ENCODE measurements at regions not wholly inside any gene's neighbourhood (a gene's known extent, or its start where the extent isn't known, plus 50 kb on each side); places are given as distances from the start of the nearest gene placed in this dataset.

GRCh38 chr9:81411961-81412360, 277.4 kb downstream of the TLE1 start:
- H3K4me1 ChIP-seq (ENCODE audit: control insufficient read depth in 2 of 2, insufficient read depth in 1 of 2, low read depth in 1 of 2, low read length in 2 of 2) = no peaks in the 10 kb centered on the region
- no peak overlapping the region for H4K8ac ChIP-seq (ENCODE audit: low read depth, low read length)
- no CpG with 5 or more reads among the region's 1 CpG for WGBS, 2 donors (ENCODE audit: extremely low coverage in 2 of 2, insufficient read length in 2 of 2, insufficient replicate concordance in 1 of 2)
- no peaks in the 10 kb centered on the region for H3K27me3 ChIP-seq (ENCODE audit: control insufficient read depth in 3 of 3, insufficient read depth in 3 of 3, low read depth in 1 of 3, low read length in 3 of 3)
- no peak overlapping the region for H3K23ac ChIP-seq (ENCODE audit: low read depth, low read length, poor library complexity)
- no peak for DNase-seq (ENCODE audit: low spot score)
- no peaks in the 10 kb centered on the region for H3K36me3 ChIP-seq (replicated peaks in 1 of 2; ENCODE audit: control insufficient read depth in 2 of 2, insufficient read depth in 2 of 2, low read length in 2 of 2)
- H3K79me1 ChIP-seq (ENCODE audit: low read depth, low read length) = no peaks in the 10 kb centered on the region
- no peak overlapping the region for H3K4me3 ChIP-seq (ENCODE audit: low read length in 2 of 2)
- H3K14ac ChIP-seq (ENCODE audit: low read length) = no peak overlapping the region
- no peak overlapping the region for H3K9ac ChIP-seq (ENCODE audit: low read depth, low read length, poor library complexity)
- H2AFZ ChIP-seq (ENCODE audit: low read length) = no peak overlapping the region
- no peaks in the 10 kb centered on the region for H3K9me3 ChIP-seq (replicated peaks in 1 of 2; ENCODE audit: control insufficient read depth in 2 of 2, insufficient read depth in 1 of 2, low read depth in 1 of 2, low read length in 2 of 2)
- H3K4ac ChIP-seq (ENCODE audit: low read length) = no peak overlapping the region
- H3K18ac ChIP-seq (ENCODE audit: low read length) = no peak overlapping the region
- H2BK15ac ChIP-seq (ENCODE audit: low read length) = no peak overlapping the region
- H2BK12ac ChIP-seq (ENCODE audit: low read length) = no peak overlapping the region
- H2BK5ac ChIP-seq (ENCODE audit: low read length) = no peak overlapping the region
- no peak overlapping the region for H3K27ac ChIP-seq (replicated peaks; ENCODE audit: low read length)
- H2BK120ac ChIP-seq (ENCODE audit: low read depth, low read length) = no peak overlapping the region
- H4K91ac ChIP-seq (ENCODE audit: low read depth, low read length, poor library complexity) = no peak overlapping the region
- H3K4me2 ChIP-seq (ENCODE audit: insufficient read depth, low read length, poor library complexity, severe bottlenecking) = no peak overlapping the region
- no peak overlapping the region for H2AK5ac ChIP-seq (ENCODE audit: low read depth, low read length)

DNA sequence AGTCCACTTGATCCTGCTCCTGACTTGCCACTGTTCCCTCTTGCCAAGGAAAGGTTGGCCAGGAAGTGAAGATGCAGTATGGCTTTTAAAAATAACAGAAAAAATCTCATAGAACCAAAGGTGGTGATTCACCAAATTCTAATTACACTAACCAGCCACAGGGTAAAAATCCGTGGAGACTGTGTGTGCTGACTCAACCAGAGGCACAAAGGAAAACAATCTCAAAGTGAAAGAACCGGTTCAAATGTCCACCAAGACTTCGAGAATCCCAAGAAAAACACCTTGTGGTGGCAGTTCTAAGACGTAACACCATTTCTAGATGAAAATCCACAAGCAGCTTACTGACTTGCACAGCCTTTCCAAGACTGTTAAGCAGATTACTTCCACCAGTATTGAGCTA, 279.1 kb downstream of the TLE1 start:
- no peaks in the 10 kb centered on the region for H3K36me3 ChIP-seq (replicated peaks in 1 of 2; ENCODE audit: control insufficient read depth in 2 of 2, insufficient read depth in 2 of 2, low read length in 2 of 2)
- H2BK15ac ChIP-seq (ENCODE audit: low read length) = no peak overlapping the region
- no peak overlapping the region for H4K91ac ChIP-seq (ENCODE audit: low read depth, low read length, poor library complexity)
- H3K14ac ChIP-seq (ENCODE audit: low read length) = no peak overlapping the region
- no peak overlapping the region for H2AK5ac ChIP-seq (ENCODE audit: low read depth, low read length)
- no peak overlapping the region for H2BK12ac ChIP-seq (ENCODE audit: low read length)
- no peak overlapping the region for H3K27ac ChIP-seq (replicated peaks; ENCODE audit: low read length)
- H3K27me3 ChIP-seq (ENCODE audit: control insufficient read depth in 3 of 3, insufficient read depth in 3 of 3, low read depth in 1 of 3, low read length in 3 of 3) = no peaks in the 10 kb centered on the region
- no peak overlapping the region for H3K9ac ChIP-seq (ENCODE audit: low read depth, low read length, poor library complexity)
- H2BK120ac ChIP-seq (ENCODE audit: low read depth, low read length) = no peak overlapping the region
- H3K4me3 ChIP-seq (ENCODE audit: low read length in 2 of 2) = no peak overlapping the region
- H3K4me1 ChIP-seq (ENCODE audit: control insufficient read depth in 2 of 2, insufficient read depth in 1 of 2, low read depth in 1 of 2, low read length in 2 of 2) = no peaks in the 10 kb centered on the region
- no peak overlapping the region for H3K4me2 ChIP-seq (ENCODE audit: insufficient read depth, low read length, poor library complexity, severe bottlenecking)
- H4K8ac ChIP-seq (ENCODE audit: low read depth, low read length) = no peak overlapping the region
- DNase-seq (ENCODE audit: low spot score) = no peak
- no peaks in the 10 kb centered on the region for H3K79me1 ChIP-seq (ENCODE audit: low read depth, low read length)
- H3K18ac ChIP-seq (ENCODE audit: low read length) = no peak overlapping the region
- H3K4ac ChIP-seq (ENCODE audit: low read length) = no peak overlapping the region
- no peaks in the 10 kb centered on the region for H3K9me3 ChIP-seq (replicated peaks in 1 of 2; ENCODE audit: control insufficient read depth in 2 of 2, insufficient read depth in 1 of 2, low read depth in 1 of 2, low read length in 2 of 2)
- H2AFZ ChIP-seq (ENCODE audit: low read length) = no peak overlapping the region
- WGBS, 2 donors (ENCODE audit: extremely low coverage in 2 of 2, insufficient read length in 2 of 2, insufficient replicate concordance in 1 of 2) = no CpG with 5 or more reads among the region's 4 CpGs
- H3K23ac ChIP-seq (ENCODE audit: low read depth, low read length, poor library complexity) = no peak overlapping the region
- no peak overlapping the region for H2BK5ac ChIP-seq (ENCODE audit: low read length)

GRCh38 chr9:81408951-81409350, 280.4 kb downstream of the TLE1 start:
- no peak overlapping the region for H3K4me3 ChIP-seq (ENCODE audit: low read length in 2 of 2)
- no peak overlapping the region for H2AK5ac ChIP-seq (ENCODE audit: low read depth, low read length)
- no peak overlapping the region for H2BK120ac ChIP-seq (ENCODE audit: low read depth, low read length)
- no peak overlapping the region for H4K91ac ChIP-seq (ENCODE audit: low read depth, low read length, poor library complexity)
- H3K36me3 ChIP-seq (replicated peaks in 1 of 2; ENCODE audit: control insufficient read depth in 2 of 2, insufficient read depth in 2 of 2, low read length in 2 of 2) = no peaks in the 10 kb centered on the region
- H2BK12ac ChIP-seq (ENCODE audit: low read length) = no peak overlapping the region
- no peak overlapping the region for H3K18ac ChIP-seq (ENCODE audit: low read length)
- H3K9me3 ChIP-seq (replicated peaks in 1 of 2; ENCODE audit: control insufficient read depth in 2 of 2, insufficient read depth in 1 of 2, low read depth in 1 of 2, low read length in 2 of 2) = no peaks in the 10 kb centered on the region
- H2BK15ac ChIP-seq (ENCODE audit: low read length) = no peak overlapping the region
- H2AFZ ChIP-seq (ENCODE audit: low read length) = peak overlapping the region; percentile 65
- H3K27ac ChIP-seq (replicated peaks; ENCODE audit: low read length) = no peak overlapping the region
- no peak overlapping the region for H3K4me2 ChIP-seq (ENCODE audit: insufficient read depth, low read length, poor library complexity, severe bottlenecking)
- H3K14ac ChIP-seq (ENCODE audit: low read length) = no peak overlapping the region
- no peaks in the 10 kb centered on the region for H3K79me1 ChIP-seq (ENCODE audit: low read depth, low read length)
- DNase-seq (ENCODE audit: low spot score) = no peak
- no peak overlapping the region for H4K8ac ChIP-seq (ENCODE audit: low read depth, low read length)
- H3K27me3 ChIP-seq (ENCODE audit: control insufficient read depth in 3 of 3, insufficient read depth in 3 of 3, low read depth in 1 of 3, low read length in 3 of 3) = no peaks in the 10 kb centered on the region
- H3K23ac ChIP-seq (ENCODE audit: low read depth, low read length, poor library complexity) = no peak overlapping the region
- no peaks in the 10 kb centered on the region for H3K4me1 ChIP-seq (ENCODE audit: control insufficient read depth in 2 of 2, insufficient read depth in 1 of 2, low read depth in 1 of 2, low read length in 2 of 2)
- H3K4ac ChIP-seq (ENCODE audit: low read length) = no peak overlapping the region
- H3K9ac ChIP-seq (ENCODE audit: low read depth, low read length, poor library complexity) = no peak overlapping the region
- H2BK5ac ChIP-seq (ENCODE audit: low read length) = no peak overlapping the region

GRCh38 chr9:81404931-81405598, 284.3 kb downstream of the TLE1 start:
- H2BK5ac ChIP-seq (ENCODE audit: low read length) = no peak overlapping the region
- H3K4ac ChIP-seq (ENCODE audit: low read length) = no peak overlapping the region
- H3K79me1 ChIP-seq (ENCODE audit: low read depth, low read length) = no peaks in the 10 kb centered on the region
- no peak for DNase-seq (ENCODE audit: low spot score)
- no peak overlapping the region for H2BK15ac ChIP-seq (ENCODE audit: low read length)
- H3K4me1 ChIP-seq (ENCODE audit: control insufficient read depth in 2 of 2, insufficient read depth in 1 of 2, low read depth in 1 of 2, low read length in 2 of 2) = no peaks in the 10 kb centered on the region
- no peak overlapping the region for H2AK5ac ChIP-seq (ENCODE audit: low read depth, low read length)
- H3K4me3 ChIP-seq (ENCODE audit: low read length in 2 of 2) = no peak overlapping the region
- H2AFZ ChIP-seq (ENCODE audit: low read length) = no peak overlapping the region
- no peak overlapping the region for H3K18ac ChIP-seq (ENCODE audit: low read length)
- no peaks in the 10 kb centered on the region for H3K36me3 ChIP-seq (replicated peaks in 1 of 2; ENCODE audit: control insufficient read depth in 2 of 2, insufficient read depth in 2 of 2, low read length in 2 of 2)
- H2BK120ac ChIP-seq (ENCODE audit: low read depth, low read length) = no peak overlapping the region
- H3K9me3 ChIP-seq (replicated peaks in 1 of 2; ENCODE audit: control insufficient read depth in 2 of 2, insufficient read depth in 1 of 2, low read depth in 1 of 2, low read length in 2 of 2) = no peaks in the 10 kb centered on the region
- H3K14ac ChIP-seq (ENCODE audit: low read length) = no peak overlapping the region
- H3K27me3 ChIP-seq (ENCODE audit: control insufficient read depth in 3 of 3, insufficient read depth in 3 of 3, low read depth in 1 of 3, low read length in 3 of 3) = no peaks in the 10 kb centered on the region
- H4K8ac ChIP-seq (ENCODE audit: low read depth, low read length) = no peak overlapping the region
- no peak overlapping the region for H3K4me2 ChIP-seq (ENCODE audit: insufficient read depth, low read length, poor library complexity, severe bottlenecking)
- no peak overlapping the region for H3K27ac ChIP-seq (replicated peaks; ENCODE audit: low read length)
- H3K9ac ChIP-seq (ENCODE audit: low read depth, low read length, poor library complexity) = no peak overlapping the region
- WGBS, 2 donors (ENCODE audit: extremely low coverage in 2 of 2, insufficient read length in 2 of 2, insufficient replicate concordance in 1 of 2) = no CpG with 5 or more reads among the region's 2 CpGs
- no peak overlapping the region for H2BK12ac ChIP-seq (ENCODE audit: low read length)
- no peak overlapping the region for H3K23ac ChIP-seq (ENCODE audit: low read depth, low read length, poor library complexity)
- no peak overlapping the region for H4K91ac ChIP-seq (ENCODE audit: low read depth, low read length, poor library complexity)
